ENCODE measurements at regions not wholly inside any gene's neighbourhood (a gene's known extent, or its start where the extent isn't known, plus 50 kb on each side); places are given as distances from the start of the nearest gene placed in this dataset.
A peak's percentile ranks its signal among the peaks of the same experiment; 100 is the strongest.

DNA sequence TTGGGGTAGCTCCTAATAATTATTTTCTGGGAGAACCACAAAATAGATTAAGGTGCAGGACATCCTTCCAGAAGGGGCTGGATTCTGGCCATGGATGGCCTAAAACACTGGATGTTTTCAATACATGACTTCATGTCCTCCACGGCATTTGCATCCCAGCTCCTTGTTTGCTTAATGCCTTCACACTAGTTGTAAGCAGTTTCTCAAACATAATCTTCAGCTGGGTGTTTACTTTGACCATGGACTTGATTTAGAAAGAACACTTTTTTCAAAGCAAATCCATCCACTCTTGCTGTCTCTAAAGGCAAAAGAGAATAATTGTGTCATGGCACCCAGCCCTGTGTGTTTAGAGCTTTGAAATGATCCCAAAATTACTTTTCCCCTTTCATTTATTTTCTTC is 82.5 kb upstream of the GSX1 start:
- no peak overlapping the region for H3K27ac ChIP-seq

GRCh38 chr13:27712421-27712820 is 79.9 kb upstream of the GSX1 start:
- 43 to 49% methylated on average over 2 of the region's 2 CpGs for WGBS, 2 donors
- Histone ChIP-seq H3K9me3 (no peaks in the 10 kb centered on the region), H3K4me1 (no peaks in the 10 kb centered on the region), H3K27me3 (no peaks in the 10 kb centered on the region), H3K27ac (no peak overlapping the region), H3K36me3 (no peaks in the 10 kb centered on the region), H3K4me3 (no peak overlapping the region)
- peak in 1 of 2 donors; percentile 25 for DNase-seq (ENCODE audit: low spot score in 2 of 2)
- TF ChIP-seq EP300 (IDR thresholded peaks at IDR 0.05) (no peak), POLR2A (IDR thresholded peaks at IDR 0.05) (no peak), CTCF (IDR thresholded peaks at IDR 0.05) (peak in 1 of 5 experiments; percentile 12)

More for the DNA sequence above, 82.5 kb upstream of the GSX1 start:
- Histone ChIP-seq H3K36me3 (no peaks in the 10 kb centered on the region), H3K4me1 (no peaks in the 10 kb centered on the region), H3K4me3 (no peak overlapping the region), H3K9me3 (peaks cover 0 to 3% (median under 1%) of the 10 kb centered on the region in 4 donors), H3K27me3 (no peaks in the 10 kb centered on the region)
- 42 to 46% methylated on average over 1 of the region's 1 CpG for WGBS, 2 donors
- DNase-seq (ENCODE audit: low spot score in 2 of 2): no peak
- TF ChIP-seq EP300 (IDR thresholded peaks at IDR 0.05) (no peak), CTCF (IDR thresholded peaks at IDR 0.05) (no peak), POLR2A (IDR thresholded peaks at IDR 0.05) (no peak)

GRCh38 chr13:27713767-27714166 is 78.5 kb upstream of the GSX1 start:
- no peak for DNase-seq (ENCODE audit: low spot score in 2 of 2)
- Histone ChIP-seq H3K9me3 (no peaks in the 10 kb centered on the region), H3K27ac (no peak overlapping the region), H3K27me3 (no peaks in the 10 kb centered on the region), H3K4me3 (no peak overlapping the region), H3K4me1 (no peaks in the 10 kb centered on the region), H3K36me3 (no peaks in the 10 kb centered on the region)
- WGBS, 2 donors: 94 to 98% methylated on average over 4 of the region's 4 CpGs
- TF ChIP-seq CTCF (IDR thresholded peaks at IDR 0.05) (no peak), POLR2A (IDR thresholded peaks at IDR 0.05) (no peak), EP300 (IDR thresholded peaks at IDR 0.05) (no peak)

DNA sequence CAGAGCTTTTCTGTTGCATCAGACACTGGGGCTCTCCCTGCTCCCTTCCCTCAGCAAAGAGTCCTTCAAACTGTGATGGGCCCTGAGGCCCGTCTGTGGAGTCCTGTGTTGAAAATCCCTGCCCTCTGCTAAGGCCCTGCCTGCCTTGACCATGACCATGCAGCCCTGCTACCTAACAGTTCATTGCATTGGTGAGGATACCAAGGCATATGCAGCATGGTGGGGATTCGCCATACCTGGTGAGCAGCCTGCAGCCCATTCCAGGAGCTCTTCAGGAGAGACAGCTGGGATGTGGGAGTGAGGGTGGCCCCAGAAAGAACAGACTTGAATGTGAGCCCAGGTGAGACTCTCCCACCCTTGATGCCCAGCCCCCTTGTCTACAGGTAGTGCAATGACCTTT is 70.6 kb upstream of the GSX1 start:
- no peaks in the 10 kb centered on the region for H3K9me3 ChIP-seq
- no peak overlapping the region for H3K27ac ChIP-seq
- no peak for DNase-seq (ENCODE audit: low spot score in 2 of 2)
- 83% methylated on average over 1 to 2 of the region's 2 CpGs for WGBS, 2 donors
- no peaks in the 10 kb centered on the region for H3K36me3 ChIP-seq
- no peak for TF ChIP-seq EP300 (IDR thresholded peaks at IDR 0.05)
- no peak for TF ChIP-seq POLR2A (IDR thresholded peaks at IDR 0.05)
- no peak for TF ChIP-seq CTCF (IDR thresholded peaks at IDR 0.05)
- peaks cover 0 to 7% of the 10 kb centered on the region in 2 donors for H3K27me3 ChIP-seq
- no peak overlapping the region for H3K4me3 ChIP-seq
- no peaks in the 10 kb centered on the region for H3K4me1 ChIP-seq

DNA sequence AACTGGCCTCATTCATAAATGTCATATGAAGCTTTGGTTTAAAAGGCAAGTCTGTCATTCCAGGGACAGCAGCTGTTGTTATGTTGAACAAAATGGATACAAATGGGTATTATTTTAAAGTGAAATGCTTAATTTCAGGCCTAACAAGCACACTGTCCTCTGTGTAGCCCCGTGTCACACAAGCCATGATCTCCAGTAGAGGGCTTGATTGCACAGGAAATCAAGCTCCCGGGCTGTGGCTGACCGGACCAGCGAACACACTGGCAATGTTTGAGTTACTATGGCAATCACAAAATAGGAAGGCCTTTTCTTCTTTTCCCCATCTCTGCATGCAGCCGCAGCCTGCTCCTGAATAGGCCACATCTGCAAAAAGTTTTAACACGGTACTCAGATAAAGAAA is 64.0 kb upstream of the GSX1 start:
- peak overlapping the region in 1 of 4 donors; percentile 14 for H3K27ac ChIP-seq
- H3K27me3 ChIP-seq: no peaks in the 10 kb centered on the region
- TF ChIP-seq CTCF (IDR thresholded peaks at IDR 0.05) (peak in 1 of 5 experiments; percentile 15), POLR2A (IDR thresholded peaks at IDR 0.05) (no peak), EP300 (IDR thresholded peaks at IDR 0.05) (no peak)
- no peaks in the 10 kb centered on the region for H3K36me3 ChIP-seq
- no peaks in the 10 kb centered on the region for H3K9me3 ChIP-seq
- no peak for DNase-seq (ENCODE audit: low spot score in 2 of 2)
- no peak overlapping the region for H3K4me3 ChIP-seq
- peaks cover 0 to 10% (median 0%) of the 10 kb centered on the region in 4 donors for H3K4me1 ChIP-seq
- WGBS, 2 donors: 10 to 31% methylated on average over 6 of the region's 6 CpGs
